OCI-LY7 (cell line): ENCODE measurements at regions not wholly inside any gene's neighbourhood (a gene's known extent, or its start where the extent isn't known, plus 50 kb on each side); places are given as distances from the start of the nearest gene placed in this dataset.

Experiments used
- BruUV-seq: library from RNA; stranded (reverse); fragments of 400-500 nt; replicated peaks from 2 replicates; lab custom pipeline; 2021; lab: Mats Ljungman, UMichigan
- CTCF ChIA-PET: fragments of 300-600 bp; sonication (Branson Sonifier 250); formaldehyde crosslinking; loops from one replicate; lab custom pipeline; 2022; ENCODE audit warnings: antibody characterized with exemption; ENCODE audit not compliant: unreplicated experiment; lab: Charles Lee
- POLR2A ChIA-PET: fragments of 300-600 bp; sonication (Branson Sonifier 250); formaldehyde crosslinking; loops from one replicate; lab custom pipeline; 2022; ENCODE audit warnings: antibody characterized with exemption; lab: Charles Lee
- DNase-seq: peaks from one replicate; pipeline ENCODE4 v3.0.0-alpha.2; 2015; ENCODE audit warnings: low spot score
- H2AFZ ChIP-seq: fragments of 200-600 bp; sonication (generic), shearing (Covaris generic); 2 replicates; pipeline ENCODE4 v1.6.1; 2014; ENCODE audit warnings: mild to moderate bottlenecking, antibody characterized with exemption, low read length, moderate library complexity
- H3K27ac ChIP-seq: fragments of 200-600 bp; sonication (generic); 2 replicates; pipeline ENCODE4 v1.5.1; 2014; ENCODE audit warnings: mixed run types, low read depth, mild to moderate bottlenecking, moderate library complexity, low read length, inconsistent platforms; ENCODE audit not compliant: poor library complexity, severe bottlenecking
- H3K36me3 ChIP-seq: fragments of 200-600 bp; sonication (generic); 2 replicates; pipeline ENCODE4 v1.6.1; 2014; ENCODE audit warnings: mild to moderate bottlenecking, antibody characterized with exemption, low read length, moderate library complexity, mixed read lengths; ENCODE audit not compliant: insufficient read depth
- H3K4me1 ChIP-seq: fragments of 200-600 bp; sonication (generic); 2 replicates; pipeline ENCODE4 v1.5.1; 2014; ENCODE audit warnings: mild to moderate bottlenecking, low read length; ENCODE audit not compliant: insufficient read depth, poor library complexity, severe bottlenecking
- H3K4me2 ChIP-seq: fragments of 200-600 bp; sonication (generic); 2 replicates; pipeline ENCODE4 v1.6.1; 2014; ENCODE audit warnings: mild to moderate bottlenecking, low read length
- H3K4me3 ChIP-seq: fragments of 200-600 bp; sonication (generic); 2 replicates; pipeline ENCODE4 v1.5.1; 2014; ENCODE audit warnings: mild to moderate bottlenecking, low read depth, low read length; ENCODE audit not compliant: poor library complexity, severe bottlenecking
- H3K79me2 ChIP-seq: fragments of 200-600 bp; sonication (generic); 2 replicates; pipeline ENCODE4 v1.6.1; 2016; ENCODE audit warnings: low read depth, mild to moderate bottlenecking, low read length, moderate library complexity, mixed read lengths; ENCODE audit not compliant: insufficient read depth
- H3K9me2 ChIP-seq: fragments of 200-600 bp; sonication (generic); 2 replicates; pipeline ENCODE4 v1.6.1; 2016; ENCODE audit warnings: mild to moderate bottlenecking, low read length, mixed read lengths; ENCODE audit not compliant: insufficient read depth
- H3K9me3 ChIP-seq: fragments of 200-600 bp; sonication (generic); 2 replicates; pipeline ENCODE4 v1.6.1; 2014; ENCODE audit warnings: mild to moderate bottlenecking, mixed run types, low read length, mixed read lengths
- H4K20me1 ChIP-seq: fragments of 200-600 bp; sonication (generic); 2 replicates; pipeline ENCODE4 v1.6.1; 2014; ENCODE audit warnings: mild to moderate bottlenecking, antibody characterized with exemption, low read length, moderate library complexity, mixed read lengths; ENCODE audit not compliant: insufficient read depth
- EZH2phosphoT487 ChIP-seq: fragments of 200-600 bp; sonication (generic); IDR thresholded peaks from 2 replicates; pipeline ENCODE4 v1.6.1; 2018; ENCODE audit warnings: low read depth, borderline replicate concordance, mild to moderate bottlenecking, mixed run types, antibody characterized with exemption, low read length, moderate library complexity, mixed read lengths
- intact Hi-C: fragments of 100-400 bp; cut with micrococcal nuclease; formaldehyde crosslinking; loops from one replicate; pipeline ENCODE4 v1.10.0; 2022; ENCODE audit not compliant: unreplicated experiment
- TF ChIP-seq, protein P1 (sequence below): fragments of 200-600 bp; sonication (generic); conservative IDR thresholded peaks from 2 replicates; pipeline ENCODE4 v1.5.1; 2014; ENCODE audit warnings: mild to moderate bottlenecking, antibody characterized with exemption, low read length, moderate library complexity, mixed read lengths

DNA sequence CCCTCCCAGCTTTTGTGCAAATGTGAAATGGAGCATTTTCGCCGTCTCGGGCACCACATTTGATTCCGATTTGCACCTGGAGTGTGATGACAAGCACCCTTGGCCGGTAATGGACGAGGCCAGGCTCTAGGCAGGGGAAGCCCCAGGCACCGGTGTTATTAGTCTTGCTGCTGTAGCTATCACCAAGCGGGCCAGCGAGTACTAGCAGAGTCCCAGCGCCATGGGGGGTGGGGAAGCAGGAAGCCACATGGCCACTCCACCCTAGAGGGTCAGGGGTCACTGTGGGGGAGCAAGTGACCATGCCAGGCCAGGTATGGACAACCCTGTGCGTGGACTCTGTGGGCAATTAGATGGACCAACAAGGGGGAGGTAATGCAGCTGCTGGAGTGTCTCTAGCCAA lies 88.8 kb downstream of the CPZ start:
- Histone ChIP-seq H2AFZ (no peak overlapping the region), H3K4me1 (no peaks in the 10 kb centered on the region), H3K27ac (no peak overlapping the region), H3K79me2 (no peaks in the 10 kb centered on the region), H3K36me3 (no peaks in the 10 kb centered on the region), H3K9me2 (no peaks in the 10 kb centered on the region), H3K4me2 (no peak overlapping the region), H4K20me1 (no peaks in the 10 kb centered on the region), H3K9me3 (no peaks in the 10 kb centered on the region), H3K4me3 (no peak overlapping the region)
- no TSS peak for BruUV-seq
- TF ChIP-seq, protein P1, sequence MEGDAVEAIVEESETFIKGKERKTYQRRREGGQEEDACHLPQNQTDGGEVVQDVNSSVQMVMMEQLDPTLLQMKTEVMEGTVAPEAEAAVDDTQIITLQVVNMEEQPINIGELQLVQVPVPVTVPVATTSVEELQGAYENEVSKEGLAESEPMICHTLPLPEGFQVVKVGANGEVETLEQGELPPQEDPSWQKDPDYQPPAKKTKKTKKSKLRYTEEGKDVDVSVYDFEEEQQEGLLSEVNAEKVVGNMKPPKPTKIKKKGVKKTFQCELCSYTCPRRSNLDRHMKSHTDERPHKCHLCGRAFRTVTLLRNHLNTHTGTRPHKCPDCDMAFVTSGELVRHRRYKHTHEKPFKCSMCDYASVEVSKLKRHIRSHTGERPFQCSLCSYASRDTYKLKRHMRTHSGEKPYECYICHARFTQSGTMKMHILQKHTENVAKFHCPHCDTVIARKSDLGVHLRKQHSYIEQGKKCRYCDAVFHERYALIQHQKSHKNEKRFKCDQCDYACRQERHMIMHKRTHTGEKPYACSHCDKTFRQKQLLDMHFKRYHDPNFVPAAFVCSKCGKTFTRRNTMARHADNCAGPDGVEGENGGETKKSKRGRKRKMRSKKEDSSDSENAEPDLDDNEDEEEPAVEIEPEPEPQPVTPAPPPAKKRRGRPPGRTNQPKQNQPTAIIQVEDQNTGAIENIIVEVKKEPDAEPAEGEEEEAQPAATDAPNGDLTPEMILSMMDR, result no peak
- no peak for TF ChIP-seq EZH2phosphoT487
- CTCF ChIA-PET, result no interaction called here
- POLR2A ChIA-PET, result no interaction called here
- intact Hi-C loops, result no loop called here
- DNase-seq, result no peak

DNA sequence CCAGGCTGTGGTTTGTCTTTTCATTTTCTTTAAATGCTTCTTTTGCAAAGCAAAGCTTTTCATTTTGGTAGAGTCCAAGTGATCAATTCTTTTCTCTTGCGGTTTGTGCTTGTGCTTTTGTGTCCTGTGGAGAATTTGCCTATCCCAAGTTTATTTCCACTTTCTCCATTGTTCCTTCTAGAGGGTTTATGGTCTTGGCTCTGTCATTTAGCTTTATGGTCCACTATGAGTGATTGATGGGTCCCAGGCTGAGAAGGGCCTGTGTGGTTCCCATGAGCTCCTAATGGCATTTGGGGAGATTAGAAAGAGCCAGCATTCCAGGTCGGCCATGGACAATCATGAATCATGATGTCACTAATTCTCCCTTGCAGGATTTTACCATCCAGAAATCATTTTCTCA lies 86.5 kb downstream of the CPZ start:
- Histone ChIP-seq H2AFZ (no peak overlapping the region), H3K9me2 (no peaks in the 10 kb centered on the region), H3K79me2 (no peaks in the 10 kb centered on the region), H3K4me1 (no peaks in the 10 kb centered on the region), H4K20me1 (no peaks in the 10 kb centered on the region), H3K27ac (no peak overlapping the region), H3K4me3 (no peak overlapping the region), H3K36me3 (no peaks in the 10 kb centered on the region), H3K9me3 (no peaks in the 10 kb centered on the region), H3K4me2 (no peak overlapping the region)
- POLR2A ChIA-PET, result no interaction called here
- intact Hi-C loops, result loop anchor here (10.0 kb wide), 1 partner anchor 236 kb away; no protein-coding TSS in a partner anchor
- no TSS peak for BruUV-seq
- CTCF ChIA-PET, result no interaction called here
- no peak for DNase-seq
- TF ChIP-seq, protein P1, result no peak
- TF ChIP-seq EZH2phosphoT487, result no peak

DNA sequence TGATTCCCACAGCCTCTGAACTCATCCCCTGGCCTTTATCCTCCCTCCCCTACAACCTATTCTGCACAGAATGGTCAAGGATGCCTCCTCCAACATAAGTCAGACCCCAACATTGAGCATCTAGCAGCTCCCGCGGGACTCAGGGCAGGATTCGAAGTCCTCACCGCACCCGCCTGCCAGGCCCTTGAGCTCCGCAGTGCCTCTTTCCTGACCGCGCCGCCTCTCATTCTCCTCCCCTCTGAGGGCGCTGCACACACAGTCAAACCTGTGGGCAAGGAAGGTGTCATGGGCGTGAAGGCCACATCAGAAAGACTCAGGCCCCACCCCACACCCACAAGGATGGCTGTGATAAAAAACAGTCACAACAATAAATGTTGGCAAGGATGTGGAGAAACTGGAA lies 84.1 kb downstream of the CPZ start:
- TF ChIP-seq, protein P1, result no peak
- TF ChIP-seq EZH2phosphoT487, result no peak
- no peaks in the 10 kb centered on the region for H4K20me1 ChIP-seq
- no peaks in the 10 kb centered on the region for H3K9me2 ChIP-seq
- no peaks in the 10 kb centered on the region for H3K79me2 ChIP-seq
- no peak overlapping the region for H3K4me2 ChIP-seq
- H2AFZ ChIP-seq, result no peak overlapping the region
- no peaks in the 10 kb centered on the region for H3K4me1 ChIP-seq
- no peaks in the 10 kb centered on the region for H3K36me3 ChIP-seq
- no peak overlapping the region for H3K4me3 ChIP-seq
- POLR2A ChIA-PET, result no interaction called here
- H3K27ac ChIP-seq, result no peak overlapping the region
- CTCF ChIA-PET, result no interaction called here
- no TSS peak for BruUV-seq
- DNase-seq, result no peak
- H3K9me3 ChIP-seq, result no peaks in the 10 kb centered on the region
- intact Hi-C loops, result loop anchor here (10.0 kb wide), 1 partner anchor 238 kb away; no protein-coding TSS in a partner anchor
